Testis (tissue), 2 donors: ENCODE measurements at regions not wholly inside any gene's neighbourhood (a gene's known extent, or its start where the extent isn't known, plus 50 kb on each side); places are given as distances from the start of the nearest gene placed in this dataset.

Source experiments
- CTCF ChIP-seq, 3 experiments: fragments of 450-650 bp in 2 of 3; fragments of 200-600 bp in 1 of 3; sonication (generic) in 1 of 3; IDR thresholded peaks; one replicate each; pipeline ENCODE4 v1.5.1; 2016 to 2019; ENCODE audit warnings: antibody characterized with exemption in 3 of 3, mild to moderate bottlenecking in 2 of 3, moderate library complexity in 1 of 3
- POLR2A ChIP-seq: fragments of 450-650 bp; IDR thresholded peaks from one replicate; pipeline ENCODE4 v1.6.1; 2017; ENCODE audit warnings: antibody characterized with exemption, mild to moderate bottlenecking, moderate library complexity

GRCh38 chr13:111919849-111920248 is 147.1 kb upstream of the SOX1 start:
- TF ChIP-seq CTCF (IDR thresholded peaks at IDR 0.05), result no peak
- no peak for TF ChIP-seq POLR2A
